Fibroblast of mammary gland (primary cell): ENCODE measurements at regions not wholly inside any gene's neighbourhood (a gene's known extent, or its start where the extent isn't known, plus 50 kb on each side); places are given as distances from the start of the nearest gene placed in this dataset.

ENCODE experiments used
- DNase-seq: peaks from one replicate; pipeline ENCODE4 v3.0.0-alpha.2; 2010; ENCODE audit warnings: low read depth
- H3K4me3 ChIP-seq: 2 replicates; pipeline ENCODE4 v1.5.1; 2011; ENCODE audit warnings: low read depth, mild to moderate bottlenecking, low read length, moderate library complexity; ENCODE audit not compliant: control insufficient read depth
- TF ChIP-seq, protein P1 (sequence below): conservative IDR thresholded peaks from 2 replicates; pipeline ENCODE4 v1.5.1; 2011; ENCODE audit warnings: low read depth, low read length, inconsistent platforms; ENCODE audit not compliant: control insufficient read depth, insufficient read depth

DNA sequence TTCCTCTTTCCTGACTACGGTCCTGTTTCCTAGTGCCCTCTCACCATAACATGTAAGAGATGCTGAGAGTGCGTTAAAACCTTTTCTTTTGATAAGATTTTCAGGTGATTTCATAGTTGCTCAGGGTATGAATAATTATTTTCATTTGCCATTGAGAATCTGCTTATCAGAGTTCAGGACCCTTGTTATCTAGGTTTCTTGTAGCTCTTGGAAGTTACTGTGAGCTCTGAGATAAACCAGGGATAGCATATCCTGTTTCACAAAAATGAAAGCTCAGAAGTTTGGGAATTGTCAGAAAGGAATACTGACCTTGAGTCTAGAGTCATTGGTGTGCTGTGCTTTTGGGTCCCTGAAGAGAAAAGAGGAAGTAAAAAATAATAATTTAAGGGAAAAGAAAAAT, 76.8 kb upstream of the PRKG1 start:
- TF ChIP-seq, protein P1, sequence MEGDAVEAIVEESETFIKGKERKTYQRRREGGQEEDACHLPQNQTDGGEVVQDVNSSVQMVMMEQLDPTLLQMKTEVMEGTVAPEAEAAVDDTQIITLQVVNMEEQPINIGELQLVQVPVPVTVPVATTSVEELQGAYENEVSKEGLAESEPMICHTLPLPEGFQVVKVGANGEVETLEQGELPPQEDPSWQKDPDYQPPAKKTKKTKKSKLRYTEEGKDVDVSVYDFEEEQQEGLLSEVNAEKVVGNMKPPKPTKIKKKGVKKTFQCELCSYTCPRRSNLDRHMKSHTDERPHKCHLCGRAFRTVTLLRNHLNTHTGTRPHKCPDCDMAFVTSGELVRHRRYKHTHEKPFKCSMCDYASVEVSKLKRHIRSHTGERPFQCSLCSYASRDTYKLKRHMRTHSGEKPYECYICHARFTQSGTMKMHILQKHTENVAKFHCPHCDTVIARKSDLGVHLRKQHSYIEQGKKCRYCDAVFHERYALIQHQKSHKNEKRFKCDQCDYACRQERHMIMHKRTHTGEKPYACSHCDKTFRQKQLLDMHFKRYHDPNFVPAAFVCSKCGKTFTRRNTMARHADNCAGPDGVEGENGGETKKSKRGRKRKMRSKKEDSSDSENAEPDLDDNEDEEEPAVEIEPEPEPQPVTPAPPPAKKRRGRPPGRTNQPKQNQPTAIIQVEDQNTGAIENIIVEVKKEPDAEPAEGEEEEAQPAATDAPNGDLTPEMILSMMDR: no peak
- no peak for DNase-seq
- H3K4me3 ChIP-seq: no peak overlapping the region

DNA sequence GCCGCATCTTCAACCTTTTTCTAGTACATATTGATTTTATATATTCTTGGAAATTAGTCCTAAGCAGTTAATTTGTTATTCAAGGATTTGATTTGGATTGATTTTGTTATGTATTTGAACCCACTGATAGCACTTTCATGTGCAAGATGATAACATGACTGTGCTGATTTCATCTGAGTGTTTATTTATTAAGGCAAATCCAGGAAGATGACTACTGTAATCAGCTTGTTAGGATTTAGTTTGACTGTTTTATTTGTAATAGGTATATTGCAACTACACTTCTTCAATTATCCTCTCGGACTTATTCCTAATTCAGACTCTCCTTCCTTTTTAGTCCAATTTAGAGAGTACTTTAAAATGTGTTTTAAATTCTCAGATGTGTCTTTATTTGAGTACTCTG, 75.1 kb upstream of the PRKG1 start:
- TF ChIP-seq, protein P1: no peak
- H3K4me3 ChIP-seq: no peak overlapping the region
- DNase-seq: no peak

DNA sequence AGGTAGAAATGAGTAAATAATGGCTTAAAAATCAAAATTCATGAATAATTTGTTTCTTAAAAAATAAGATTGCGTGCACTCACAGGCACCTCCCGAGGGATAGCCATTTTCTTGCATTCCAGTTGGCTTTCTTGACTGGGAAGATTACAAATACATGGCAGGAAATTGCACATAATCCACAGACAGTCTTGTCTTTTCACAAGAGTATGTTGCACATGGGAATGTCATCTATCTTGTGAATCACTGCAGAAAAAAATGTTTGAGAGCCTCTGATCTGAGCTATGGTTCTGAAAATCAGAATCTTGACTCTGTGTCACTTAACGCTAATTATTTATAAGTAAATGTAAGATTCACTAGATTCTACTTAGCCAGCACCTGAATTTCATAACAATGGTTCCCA, 74.1 kb upstream of the PRKG1 start:
- no peak overlapping the region for H3K4me3 ChIP-seq
- TF ChIP-seq, protein P1: no peak

DNA sequence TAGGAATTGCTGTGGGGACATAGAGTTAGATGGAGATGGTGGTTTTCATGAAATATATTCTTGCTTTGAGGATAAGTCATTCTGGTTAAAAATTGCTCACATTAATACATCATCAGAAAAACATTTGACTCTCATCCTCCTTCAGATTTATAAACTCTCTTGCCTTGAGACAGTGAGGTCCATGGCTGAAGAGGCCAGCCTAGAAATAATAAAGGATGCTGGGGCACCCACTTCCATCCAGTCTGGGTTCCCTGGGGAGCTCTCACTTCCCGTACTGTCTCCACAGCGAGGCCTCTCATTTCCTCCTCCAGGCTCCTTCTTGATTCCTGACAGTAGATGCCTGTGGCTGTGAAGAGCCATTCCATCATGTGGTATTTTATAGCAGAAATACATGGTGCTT, 73.3 kb upstream of the PRKG1 start:
- peak; percentile 36 for DNase-seq
- TF ChIP-seq, protein P1: no peak
- no peak overlapping the region for H3K4me3 ChIP-seq

More for the DNA sequence above, 74.1 kb upstream of the PRKG1 start:
- DNase-seq: peak; percentile 92

DNA sequence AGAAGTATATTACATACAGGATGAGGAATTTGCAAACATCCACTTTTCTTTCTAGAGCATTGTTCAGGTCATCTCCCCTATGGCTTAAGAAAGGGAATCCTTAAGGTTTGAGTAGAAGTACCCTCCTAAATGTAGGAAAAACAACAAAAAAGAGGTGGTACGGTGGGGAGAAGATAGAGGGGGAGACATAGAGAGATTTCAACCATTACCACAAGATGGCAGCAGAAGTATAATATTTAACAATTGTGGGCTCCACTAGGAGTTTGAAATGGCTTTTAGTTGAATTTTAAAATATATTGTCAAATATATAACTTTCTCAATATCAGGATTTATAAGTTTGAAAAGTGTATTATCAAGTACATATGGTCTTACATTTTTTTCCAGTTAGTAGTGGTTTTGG, 72.7 kb upstream of the PRKG1 start:
- TF ChIP-seq, protein P1: peak; percentile 66
- H3K4me3 ChIP-seq: no peak overlapping the region
- peak; percentile 39 for DNase-seq

DNA sequence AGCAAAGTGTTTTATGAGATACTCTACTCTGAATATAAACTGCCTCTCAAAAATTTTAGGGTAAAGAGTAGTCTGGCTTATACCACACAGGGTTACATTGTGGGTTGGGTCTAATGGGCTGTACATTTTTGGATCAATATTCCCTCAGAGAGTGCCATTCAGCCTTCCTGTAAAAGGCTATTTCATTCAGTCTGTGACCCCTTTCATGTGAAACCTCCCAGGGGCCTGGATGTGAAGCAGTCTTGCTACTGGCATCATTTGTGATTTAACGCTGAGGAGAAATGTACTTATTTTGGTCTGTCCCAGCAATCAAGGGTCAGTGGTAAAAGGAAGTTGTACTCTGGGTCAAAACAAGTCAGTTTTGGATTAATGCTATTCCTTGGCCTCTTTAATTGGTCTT, 71.8 kb upstream of the PRKG1 start:
- no peak for DNase-seq
- no peak overlapping the region for H3K4me3 ChIP-seq
- TF ChIP-seq, protein P1: no peak

DNA sequence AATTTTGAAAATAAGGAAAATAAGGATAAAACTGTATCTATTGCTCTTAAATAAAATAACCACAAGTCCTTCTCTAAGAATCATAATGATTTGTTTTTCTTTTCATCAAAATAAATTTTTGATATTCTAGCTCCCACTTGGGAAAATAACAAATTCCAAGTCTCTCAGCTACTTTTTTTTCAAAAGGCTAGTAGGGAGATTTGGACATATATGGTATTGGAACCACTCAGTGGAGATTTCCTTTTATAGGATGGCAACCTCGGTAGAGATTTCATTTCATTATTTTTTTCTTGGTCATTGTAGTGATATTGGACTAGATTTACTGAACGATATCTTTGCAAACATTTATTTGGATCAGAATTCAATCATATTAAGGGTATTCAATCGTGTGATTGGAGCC, 69.5 kb upstream of the PRKG1 start:
- no peak for DNase-seq
- no peak overlapping the region for H3K4me3 ChIP-seq
- TF ChIP-seq, protein P1: no peak
